Fibroblast of skin of left biceps (primary cell): ENCODE measurements at regions not wholly inside any gene's neighbourhood (a gene's known extent, or its start where the extent isn't known, plus 50 kb on each side); places are given as distances from the start of the nearest gene placed in this dataset.

Experiments
- DNase-seq, 2 experiments: peaks; one replicate each; pipeline ENCODE4 v3.0.0-alpha.2; 2013; ENCODE audit warnings: low read depth in 2 of 2

GRCh38 chr13:103835052-103835451, 768.8 kb upstream of the SLC10A2 start:
- no peak for DNase-seq

GRCh38 chr13:103833294-103833852, 767.2 kb upstream of the SLC10A2 start:
- no peak for DNase-seq

- peak in 1 of 2 experiments; percentile 1 for DNase-seq
Measured at GRCh38 chr13:103815619-103816018, 749.4 kb upstream of the SLC10A2 start.

GRCh38 chr13:103812971-103813370, 746.8 kb upstream of the SLC10A2 start:
- no peak for DNase-seq

GRCh38 chr13:103812558-103812957, 746.3 kb upstream of the SLC10A2 start:
- DNase-seq: no peak

- no peak for DNase-seq
Measured at GRCh38 chr13:103810026-103810425, 743.8 kb upstream of the SLC10A2 start.

GRCh38 chr13:103805771-103806170, 739.6 kb upstream of the SLC10A2 start:
- no peak for DNase-seq

GRCh38 chr13:103803349-103803748, 737.1 kb upstream of the SLC10A2 start:
- no peak for DNase-seq

- no peak for DNase-seq
Measured at GRCh38 chr13:103799028-103799427, 732.8 kb upstream of the SLC10A2 start.

GRCh38 chr13:103795892-103796478, 729.8 kb upstream of the SLC10A2 start:
- no peak for DNase-seq

- no peak for DNase-seq
Measured at GRCh38 chr13:103794526-103794925, 728.3 kb upstream of the SLC10A2 start.

- DNase-seq: no peak
Measured at GRCh38 chr13:103788061-103788652, 721.9 kb upstream of the SLC10A2 start.

- no peak for DNase-seq
Measured at GRCh38 chr13:103772576-103772975, 706.4 kb upstream of the SLC10A2 start.

GRCh38 chr13:103762523-103762922, 696.3 kb upstream of the SLC10A2 start:
- DNase-seq: no peak

- no peak for DNase-seq
Measured at GRCh38 chr13:103759361-103759760, 693.1 kb upstream of the SLC10A2 start.

- DNase-seq: no peak
Measured at GRCh38 chr13:103758222-103758621, 692.0 kb upstream of the SLC10A2 start.

GRCh38 chr13:103757361-103757760, 691.1 kb upstream of the SLC10A2 start:
- no peak for DNase-seq

GRCh38 chr13:103754783-103755182, 688.6 kb upstream of the SLC10A2 start:
- no peak for DNase-seq

- no peak for DNase-seq
Measured at GRCh38 chr13:103734837-103735236, 668.6 kb upstream of the SLC10A2 start.

- DNase-seq: no peak
Measured at GRCh38 chr13:103731959-103732358, 665.7 kb upstream of the SLC10A2 start.

GRCh38 chr13:103730407-103730806, 664.2 kb upstream of the SLC10A2 start:
- DNase-seq: no peak

- no peak for DNase-seq
Measured at GRCh38 chr13:103726808-103727207, 660.6 kb upstream of the SLC10A2 start.

- DNase-seq: no peak
Measured at GRCh38 chr13:103716718-103717117, 650.5 kb upstream of the SLC10A2 start.

GRCh38 chr13:103715335-103715734, 649.1 kb upstream of the SLC10A2 start:
- DNase-seq: no peak
